Fibroblast of lung (primary cell): ENCODE measurements at regions not wholly inside any gene's neighbourhood (a gene's known extent, or its start where the extent isn't known, plus 50 kb on each side); places are given as distances from the start of the nearest gene placed in this dataset.

ENCODE experiments used
- DNase-seq, 2 donors: peaks; one replicate each; pipeline versions ENCODE4 v3.0.0 to v3.0.0-alpha.2; 2010; ENCODE audit warnings: low read depth in 2 of 2
- H2AFZ ChIP-seq: 2 replicates; pipeline ENCODE4 v1.5.1; 2012; ENCODE audit warnings: low read length, control low read depth, inconsistent platforms
- H3K27ac ChIP-seq: 2 replicates; pipeline ENCODE4 v1.5.1; 2011; ENCODE audit warnings: low read length, control low read depth; ENCODE audit not compliant: insufficient read depth
- H3K27me3 ChIP-seq: 2 replicates; pipeline ENCODE4 v1.5.1; 2011; ENCODE audit warnings: mild to moderate bottlenecking, low read length; ENCODE audit not compliant: control insufficient read depth, insufficient read depth
- H3K36me3 ChIP-seq: 2 replicates; pipeline ENCODE4 v1.5.1; 2011; ENCODE audit warnings: low read length; ENCODE audit not compliant: control insufficient read depth, insufficient read depth
- H3K4me1 ChIP-seq: 2 replicates; pipeline ENCODE4 v1.5.1; 2011; ENCODE audit warnings: low read length; ENCODE audit not compliant: control insufficient read depth, insufficient read depth; ENCODE audit errors: extremely low read depth
- H3K4me2 ChIP-seq: 2 replicates; pipeline ENCODE4 v1.5.1; 2011; ENCODE audit warnings: low read length, control low read depth; ENCODE audit not compliant: insufficient read depth; ENCODE audit errors: extremely low read depth
- H3K4me3 ChIP-seq, 4 experiments: fragments of 200-600 bp in 1 of 4; sonication (generic) in 1 of 4; replicated peaks in 1 of 4; 2 replicates each; pipeline ENCODE4 v1.5.1; 2011 to 2016; ENCODE audit warnings: low read length in 4 of 4, low read depth in 3 of 4, mild to moderate bottlenecking in 3 of 4, control low read depth in 2 of 4, inconsistent platforms in 1 of 4, mixed read lengths in 1 of 4; ENCODE audit not compliant: insufficient read depth in 1 of 4; ENCODE audit errors: control extremely low read depth in 1 of 4
- H3K79me2 ChIP-seq: 2 replicates; pipeline ENCODE4 v1.5.1; 2012; ENCODE audit warnings: mild to moderate bottlenecking, low read length, inconsistent platforms; ENCODE audit not compliant: control insufficient read depth, insufficient read depth
- H3K9ac ChIP-seq: 2 replicates; pipeline ENCODE4 v1.5.1; 2011; ENCODE audit warnings: mild to moderate bottlenecking, low read length, control low read depth; ENCODE audit not compliant: insufficient read depth
- H3K9me3 ChIP-seq: 2 replicates; pipeline ENCODE4 v1.5.1; 2012; ENCODE audit warnings: low read depth, low read length; ENCODE audit not compliant: control insufficient read depth, insufficient read depth
- H4K20me1 ChIP-seq: 2 replicates; pipeline ENCODE4 v1.5.1; 2011; ENCODE audit warnings: low read length; ENCODE audit not compliant: control insufficient read depth, insufficient read depth; ENCODE audit errors: extremely low read depth
- CTCF ChIP-seq, 2 donors: IDR thresholded peaks in 1 of 2; conservative IDR thresholded peaks in 1 of 2; 1 replicate in 1 of 2; 2 replicates in 1 of 2; pipeline ENCODE4 v1.5.1; 2011 to 2012; ENCODE audit warnings: low read length in 2 of 2, control low read depth in 1 of 2, inconsistent platforms in 1 of 2, low read depth in 1 of 2, mild to moderate bottlenecking in 1 of 2
- EZH2 ChIP-seq: IDR thresholded peaks from 2 replicates; pipeline ENCODE4 v1.5.1; 2012; ENCODE audit warnings: low read length, control low read depth, mild to moderate bottlenecking; ENCODE audit errors: missing control alignments

- peak; percentile 11 to 36 for DNase-seq
- Histone ChIP-seq H3K79me2 (no peaks in the 10 kb centered on the region), H3K4me1 (no peaks in the 10 kb centered on the region), H2AFZ (no peak overlapping the region), H3K36me3 (no peaks in the 10 kb centered on the region), H3K9ac (no peak overlapping the region), H3K27ac (no peak overlapping the region), H3K4me2 (no peak overlapping the region), H4K20me1 (no peaks in the 10 kb centered on the region), H3K9me3 (no peaks in the 10 kb centered on the region), H3K4me3 (no peak overlapping the region), H3K27me3 (no peaks in the 10 kb centered on the region)
- TF ChIP-seq CTCF (conservative IDR thresholded peaks at IDR 0.05 in 1 of 2, IDR thresholded peaks at IDR 0.05 in 1 of 2; ENCODE audit: low read depth in 1 of 2, low read length in 2 of 2) (peak; percentile 27 to 42), EZH2 (no peak)
Measured at GRCh38 chr2:195304310-195304709, 352.7 kb upstream of the SLC39A10 start.

GRCh38 chr2:195300631-195301030, 356.4 kb upstream of the SLC39A10 start:
- Histone ChIP-seq H4K20me1 (no peaks in the 10 kb centered on the region), H3K9ac (no peak overlapping the region), H3K27me3 (no peaks in the 10 kb centered on the region), H3K27ac (no peak overlapping the region), H3K79me2 (no peaks in the 10 kb centered on the region), H3K4me2 (no peak overlapping the region), H2AFZ (no peak overlapping the region), H3K36me3 (no peaks in the 10 kb centered on the region), H3K4me1 (no peaks in the 10 kb centered on the region), H3K9me3 (no peaks in the 10 kb centered on the region), H3K4me3 (no peak overlapping the region)
- no peak for TF ChIP-seq EZH2
- TF ChIP-seq CTCF (conservative IDR thresholded peaks at IDR 0.05 in 1 of 2, IDR thresholded peaks at IDR 0.05 in 1 of 2; ENCODE audit: low read depth in 1 of 2, low read length in 2 of 2) = no peak
- no peak for DNase-seq

- Histone ChIP-seq H3K9ac (no peak overlapping the region), H4K20me1 (no peaks in the 10 kb centered on the region)
Measured at GRCh38 chr2:195299600-195299999, 357.4 kb upstream of the SLC39A10 start.

More at GRCh38 chr2:195299600-195299999, 357.4 kb upstream of the SLC39A10 start:
- Histone ChIP-seq H3K4me3 (no peak overlapping the region), H3K79me2 (no peaks in the 10 kb centered on the region), H2AFZ (no peak overlapping the region), H3K27ac (no peak overlapping the region), H3K4me1 (no peaks in the 10 kb centered on the region), H3K27me3 (no peaks in the 10 kb centered on the region), H3K36me3 (no peaks in the 10 kb centered on the region), H3K9me3 (no peaks in the 10 kb centered on the region), H3K4me2 (no peak overlapping the region)
- TF ChIP-seq CTCF (conservative IDR thresholded peaks at IDR 0.05 in 1 of 2, IDR thresholded peaks at IDR 0.05 in 1 of 2; ENCODE audit: low read depth in 1 of 2, low read length in 2 of 2) = no peak
- TF ChIP-seq EZH2 = no peak
- no peak for DNase-seq
